ENCODE measurements at regions not wholly inside any gene's neighbourhood (a gene's known extent, or its start where the extent isn't known, plus 50 kb on each side); places are given as distances from the start of the nearest gene placed in this dataset.

GRCh38 chr13:51007216-51007615 lies 97.6 kb downstream of the RNASEH2B start:
- H3K4me1 Mint-ChIP-seq: peaks cover 13% of the 10 kb centered on the region
- ATAC-seq (no peak), DNase-seq (ENCODE audit: low spot score) (no peak)
- Histone ChIP-seq H2AFZ (no peak overlapping the region), H3F3A (replicated peaks; ENCODE audit: low read depth) (no peaks in the 10 kb centered on the region), H3K36me3 (ENCODE audit: insufficient read depth) (no peaks in the 10 kb centered on the region), H3K79me2 (replicated peaks; ENCODE audit: insufficient read depth) (no peaks in the 10 kb centered on the region), H4K20me1 (replicated peaks; ENCODE audit: insufficient read depth) (no peaks in the 10 kb centered on the region), H3K4me1 (ENCODE audit: insufficient read depth) (peaks cover 8% of the 10 kb centered on the region), H3K4me2 (no peak overlapping the region), H3K27me3 (ENCODE audit: insufficient read depth) (no peaks in the 10 kb centered on the region), H3K9me2 (ENCODE audit: insufficient read depth) (no peaks in the 10 kb centered on the region; the same call in 1 of the 2 replicates), H3K4me3 (no peak overlapping the region), H3K27ac (ENCODE audit: low read depth) (no peak overlapping the region)
- H3K4me3 Mint-ChIP-seq: no peak overlapping the region
- TF ChIP-seq ETS1 (IDR thresholded peaks at IDR 0.05): no peak
- TF ChIP-seq ZNF114 (CRISPR knock-in tag; IDR thresholded peaks at IDR 0.05): no peak
- TF ChIP-seq, protein P1, sequence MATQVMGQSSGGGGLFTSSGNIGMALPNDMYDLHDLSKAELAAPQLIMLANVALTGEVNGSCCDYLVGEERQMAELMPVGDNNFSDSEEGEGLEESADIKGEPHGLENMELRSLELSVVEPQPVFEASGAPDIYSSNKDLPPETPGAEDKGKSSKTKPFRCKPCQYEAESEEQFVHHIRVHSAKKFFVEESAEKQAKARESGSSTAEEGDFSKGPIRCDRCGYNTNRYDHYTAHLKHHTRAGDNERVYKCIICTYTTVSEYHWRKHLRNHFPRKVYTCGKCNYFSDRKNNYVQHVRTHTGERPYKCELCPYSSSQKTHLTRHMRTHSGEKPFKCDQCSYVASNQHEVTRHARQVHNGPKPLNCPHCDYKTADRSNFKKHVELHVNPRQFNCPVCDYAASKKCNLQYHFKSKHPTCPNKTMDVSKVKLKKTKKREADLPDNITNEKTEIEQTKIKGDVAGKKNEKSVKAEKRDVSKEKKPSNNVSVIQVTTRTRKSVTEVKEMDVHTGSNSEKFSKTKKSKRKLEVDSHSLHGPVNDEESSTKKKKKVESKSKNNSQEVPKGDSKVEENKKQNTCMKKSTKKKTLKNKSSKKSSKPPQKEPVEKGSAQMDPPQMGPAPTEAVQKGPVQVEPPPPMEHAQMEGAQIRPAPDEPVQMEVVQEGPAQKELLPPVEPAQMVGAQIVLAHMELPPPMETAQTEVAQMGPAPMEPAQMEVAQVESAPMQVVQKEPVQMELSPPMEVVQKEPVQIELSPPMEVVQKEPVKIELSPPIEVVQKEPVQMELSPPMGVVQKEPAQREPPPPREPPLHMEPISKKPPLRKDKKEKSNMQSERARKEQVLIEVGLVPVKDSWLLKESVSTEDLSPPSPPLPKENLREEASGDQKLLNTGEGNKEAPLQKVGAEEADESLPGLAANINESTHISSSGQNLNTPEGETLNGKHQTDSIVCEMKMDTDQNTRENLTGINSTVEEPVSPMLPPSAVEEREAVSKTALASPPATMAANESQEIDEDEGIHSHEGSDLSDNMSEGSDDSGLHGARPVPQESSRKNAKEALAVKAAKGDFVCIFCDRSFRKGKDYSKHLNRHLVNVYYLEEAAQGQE (IDR thresholded peaks at IDR 0.05; ENCODE audit: unreplicated experiment): no peak
- no peak for TF ChIP-seq EZH2 (IDR thresholded peaks at IDR 0.05; ENCODE audit: low read depth, unreplicated experiment)
- TF ChIP-seq CREB1 (CRISPR knock-in tag; IDR thresholded peaks at IDR 0.05; ENCODE audit: low read depth): no peak
- TF ChIP-seq STAT1 (IDR thresholded peaks at IDR 0.05; ENCODE audit: unreplicated experiment): no peak
- TF ChIP-seq, protein P2, sequence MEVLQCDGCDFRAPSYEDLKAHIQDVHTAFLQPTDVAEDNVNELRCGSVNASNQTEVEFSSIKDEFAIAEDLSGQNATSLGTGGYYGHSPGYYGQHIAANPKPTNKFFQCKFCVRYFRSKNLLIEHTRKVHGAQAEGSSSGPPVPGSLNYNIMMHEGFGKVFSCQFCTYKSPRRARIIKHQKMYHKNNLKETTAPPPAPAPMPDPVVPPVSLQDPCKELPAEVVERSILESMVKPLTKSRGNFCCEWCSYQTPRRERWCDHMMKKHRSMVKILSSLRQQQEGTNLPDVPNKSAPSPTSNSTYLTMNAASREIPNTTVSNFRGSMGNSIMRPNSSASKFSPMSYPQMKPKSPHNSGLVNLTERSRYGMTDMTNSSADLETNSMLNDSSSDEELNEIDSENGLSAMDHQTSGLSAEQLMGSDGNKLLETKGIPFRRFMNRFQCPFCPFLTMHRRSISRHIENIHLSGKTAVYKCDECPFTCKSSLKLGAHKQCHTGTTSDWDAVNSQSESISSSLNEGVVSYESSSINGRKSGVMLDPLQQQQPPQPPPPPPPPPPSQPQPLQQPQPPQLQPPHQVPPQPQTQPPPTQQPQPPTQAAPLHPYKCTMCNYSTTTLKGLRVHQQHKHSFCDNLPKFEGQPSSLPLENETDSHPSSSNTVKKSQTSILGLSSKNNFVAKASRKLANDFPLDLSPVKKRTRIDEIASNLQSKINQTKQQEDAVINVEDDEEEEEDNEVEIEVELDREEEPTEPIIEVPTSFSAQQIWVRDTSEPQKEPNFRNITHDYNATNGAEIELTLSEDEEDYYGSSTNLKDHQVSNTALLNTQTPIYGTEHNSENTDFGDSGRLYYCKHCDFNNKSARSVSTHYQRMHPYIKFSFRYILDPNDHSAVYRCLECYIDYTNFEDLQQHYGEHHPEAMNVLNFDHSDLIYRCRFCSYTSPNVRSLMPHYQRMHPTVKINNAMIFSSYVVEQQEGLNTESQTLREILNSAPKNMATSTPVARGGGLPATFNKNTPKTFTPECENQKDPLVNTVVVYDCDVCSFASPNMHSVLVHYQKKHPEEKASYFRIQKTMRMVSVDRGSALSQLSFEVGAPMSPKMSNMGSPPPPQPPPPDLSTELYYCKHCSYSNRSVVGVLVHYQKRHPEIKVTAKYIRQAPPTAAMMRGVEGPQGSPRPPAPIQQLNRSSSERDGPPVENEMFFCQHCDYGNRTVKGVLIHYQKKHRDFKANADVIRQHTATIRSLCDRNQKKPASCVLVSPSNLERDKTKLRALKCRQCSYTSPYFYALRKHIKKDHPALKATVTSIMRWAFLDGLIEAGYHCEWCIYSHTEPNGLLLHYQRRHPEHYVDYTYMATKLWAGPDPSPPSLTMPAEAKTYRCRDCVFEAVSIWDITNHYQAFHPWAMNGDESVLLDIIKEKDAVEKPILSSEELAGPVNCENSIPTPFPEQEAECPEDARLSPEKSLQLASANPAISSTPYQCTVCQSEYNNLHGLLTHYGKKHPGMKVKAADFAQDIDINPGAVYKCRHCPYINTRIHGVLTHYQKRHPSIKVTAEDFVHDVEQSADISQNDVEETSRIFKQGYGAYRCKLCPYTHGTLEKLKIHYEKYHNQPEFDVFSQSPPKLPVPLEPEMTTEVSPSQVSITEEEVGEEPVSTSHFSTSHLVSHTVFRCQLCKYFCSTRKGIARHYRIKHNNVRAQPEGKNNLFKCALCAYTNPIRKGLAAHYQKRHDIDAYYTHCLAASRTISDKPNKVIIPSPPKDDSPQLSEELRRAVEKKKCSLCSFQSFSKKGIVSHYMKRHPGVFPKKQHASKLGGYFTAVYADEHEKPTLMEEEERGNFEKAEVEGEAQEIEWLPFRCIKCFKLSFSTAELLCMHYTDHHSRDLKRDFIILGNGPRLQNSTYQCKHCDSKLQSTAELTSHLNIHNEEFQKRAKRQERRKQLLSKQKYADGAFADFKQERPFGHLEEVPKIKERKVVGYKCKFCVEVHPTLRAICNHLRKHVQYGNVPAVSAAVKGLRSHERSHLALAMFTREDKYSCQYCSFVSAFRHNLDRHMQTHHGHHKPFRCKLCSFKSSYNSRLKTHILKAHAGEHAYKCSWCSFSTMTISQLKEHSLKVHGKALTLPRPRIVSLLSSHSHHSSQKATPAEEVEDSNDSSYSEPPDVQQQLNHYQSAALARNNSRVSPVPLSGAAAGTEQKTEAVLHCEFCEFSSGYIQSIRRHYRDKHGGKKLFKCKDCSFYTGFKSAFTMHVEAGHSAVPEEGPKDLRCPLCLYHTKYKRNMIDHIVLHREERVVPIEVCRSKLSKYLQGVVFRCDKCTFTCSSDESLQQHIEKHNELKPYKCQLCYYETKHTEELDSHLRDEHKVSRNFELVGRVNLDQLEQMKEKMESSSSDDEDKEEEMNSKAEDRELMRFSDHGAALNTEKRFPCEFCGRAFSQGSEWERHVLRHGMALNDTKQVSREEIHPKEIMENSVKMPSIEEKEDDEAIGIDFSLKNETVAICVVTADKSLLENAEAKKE (CRISPR knock-in tag; IDR thresholded peaks at IDR 0.05): no peak
- no peak for TF ChIP-seq ZNF331 (CRISPR knock-in tag; IDR thresholded peaks at IDR 0.05; ENCODE audit: low read depth)
- TF ChIP-seq, protein P3, sequence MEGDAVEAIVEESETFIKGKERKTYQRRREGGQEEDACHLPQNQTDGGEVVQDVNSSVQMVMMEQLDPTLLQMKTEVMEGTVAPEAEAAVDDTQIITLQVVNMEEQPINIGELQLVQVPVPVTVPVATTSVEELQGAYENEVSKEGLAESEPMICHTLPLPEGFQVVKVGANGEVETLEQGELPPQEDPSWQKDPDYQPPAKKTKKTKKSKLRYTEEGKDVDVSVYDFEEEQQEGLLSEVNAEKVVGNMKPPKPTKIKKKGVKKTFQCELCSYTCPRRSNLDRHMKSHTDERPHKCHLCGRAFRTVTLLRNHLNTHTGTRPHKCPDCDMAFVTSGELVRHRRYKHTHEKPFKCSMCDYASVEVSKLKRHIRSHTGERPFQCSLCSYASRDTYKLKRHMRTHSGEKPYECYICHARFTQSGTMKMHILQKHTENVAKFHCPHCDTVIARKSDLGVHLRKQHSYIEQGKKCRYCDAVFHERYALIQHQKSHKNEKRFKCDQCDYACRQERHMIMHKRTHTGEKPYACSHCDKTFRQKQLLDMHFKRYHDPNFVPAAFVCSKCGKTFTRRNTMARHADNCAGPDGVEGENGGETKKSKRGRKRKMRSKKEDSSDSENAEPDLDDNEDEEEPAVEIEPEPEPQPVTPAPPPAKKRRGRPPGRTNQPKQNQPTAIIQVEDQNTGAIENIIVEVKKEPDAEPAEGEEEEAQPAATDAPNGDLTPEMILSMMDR (conservative IDR thresholded peaks at IDR 0.05; ENCODE audit: low read depth in 2 of 2): no peak
- TF ChIP-seq EZH2phosphoT487 (IDR thresholded peaks at IDR 0.05; ENCODE audit: unreplicated experiment): no peak
- no peak for TF ChIP-seq JUNB (IDR thresholded peaks at IDR 0.05; ENCODE audit: unreplicated experiment)
- H3K9me3 Mint-ChIP-seq: no peaks in the 10 kb centered on the region; the same call in 2 of the 3 replicates
- no peaks in the 10 kb centered on the region for H3K27me3 Mint-ChIP-seq (ENCODE audit: insufficient read depth, low read depth, poor library complexity)
- no peaks in the 10 kb centered on the region for H3K36me3 Mint-ChIP-seq (ENCODE audit: low read depth)
- no peak overlapping the region for H3K27ac Mint-ChIP-seq

Measured in GM23338 (cell line).